Natural killer cell (primary cell): ENCODE measurements at regions not wholly inside any gene's neighbourhood (a gene's known extent, or its start where the extent isn't known, plus 50 kb on each side); places are given as distances from the start of the nearest gene placed in this dataset.

Source experiments
- ATAC-seq, 3 donors: fragments of 150-1000 bp in 2 of 3; fragments of 200-7000 bp in 1 of 3; cut with Tn5 transposase; 1 replicate in 1 of 3; 2 replicates in 2 of 3; pipeline ENCODE4 v1.10.0; 2021; ENCODE audit warnings: mild to moderate bottlenecking in 2 of 3, moderate library complexity in 2 of 3
- DNase-seq, 2 donors: peaks; one replicate each; pipeline versions ENCODE4 v3.0.0 to v3.0.0-alpha.2; 2013 to 2021; ENCODE audit warnings: mixed read lengths in 1 of 2
- H3K27ac ChIP-seq: one replicate; pipeline ENCODE4 v1.5.1; 2013; ENCODE audit warnings: mild to moderate bottlenecking, low read length
- H3K27me3 ChIP-seq: one replicate; pipeline ENCODE4 v1.6.1; 2013; ENCODE audit warnings: low read length; ENCODE audit not compliant: control insufficient read depth, insufficient read depth
- H3K36me3 ChIP-seq: one replicate; pipeline ENCODE4 v1.6.1; 2013; ENCODE audit warnings: low read length; ENCODE audit not compliant: control insufficient read depth, insufficient read depth
- H3K4me1 ChIP-seq: one replicate; pipeline ENCODE4 v1.6.1; 2013; ENCODE audit warnings: low read length; ENCODE audit not compliant: control insufficient read depth, insufficient read depth
- H3K4me3 ChIP-seq: one replicate; pipeline ENCODE4 v1.5.1; 2013; ENCODE audit warnings: low read length
- H3K9me3 ChIP-seq: one replicate; pipeline ENCODE4 v1.6.1; 2013; ENCODE audit warnings: low read length; ENCODE audit not compliant: control insufficient read depth, insufficient read depth
- H3K27ac Mint-ChIP-seq, 2 donors: one replicate each; pipeline ENCODE4 v1.8.0; 2022; ENCODE audit warnings: mild to moderate bottlenecking in 2 of 2, mixed read lengths in 2 of 2, moderate library complexity in 1 of 2
- H3K27me3 Mint-ChIP-seq, 2 donors: one replicate each; pipeline ENCODE4 v1.8.0; 2022; ENCODE audit warnings: low read depth in 2 of 2, mixed read lengths in 2 of 2
- H3K36me3 Mint-ChIP-seq: one replicate; pipeline ENCODE4 v1.8.0; 2022; ENCODE audit warnings: mixed read lengths
- H3K4me1 Mint-ChIP-seq, 2 donors: one replicate each; pipeline ENCODE4 v1.8.0; 2022; ENCODE audit warnings: mixed read lengths in 2 of 2
- H3K4me3 Mint-ChIP-seq: one replicate; pipeline ENCODE4 v1.8.0; 2022; ENCODE audit warnings: mild to moderate bottlenecking, moderate library complexity, mixed read lengths
- H3K9me3 Mint-ChIP-seq, 2 donors: one replicate each; pipeline ENCODE4 v1.8.0; 2022; ENCODE audit warnings: mixed read lengths in 2 of 2
- WGBS: methylation state at CpG from one replicate; pipeline ENCODE4 v1.1.7; 2013; ENCODE audit warnings: missing lambda C conversion rate; ENCODE audit not compliant: insufficient coverage; 5-methylcytosine and 5-hydroxymethylcytosine counted together
- intact Hi-C: fragments of 100-400 bp; cut with micrococcal nuclease; formaldehyde crosslinking; loops from one replicate; pipeline ENCODE4 v1.14.2; 2022
- TF ChIP-seq, protein P1 (sequence below): fragments of 200-600 bp; IDR thresholded peaks from one replicate; pipeline ENCODE4 v1.8.0; 2022; ENCODE audit warnings: antibody characterized with exemption

DNA sequence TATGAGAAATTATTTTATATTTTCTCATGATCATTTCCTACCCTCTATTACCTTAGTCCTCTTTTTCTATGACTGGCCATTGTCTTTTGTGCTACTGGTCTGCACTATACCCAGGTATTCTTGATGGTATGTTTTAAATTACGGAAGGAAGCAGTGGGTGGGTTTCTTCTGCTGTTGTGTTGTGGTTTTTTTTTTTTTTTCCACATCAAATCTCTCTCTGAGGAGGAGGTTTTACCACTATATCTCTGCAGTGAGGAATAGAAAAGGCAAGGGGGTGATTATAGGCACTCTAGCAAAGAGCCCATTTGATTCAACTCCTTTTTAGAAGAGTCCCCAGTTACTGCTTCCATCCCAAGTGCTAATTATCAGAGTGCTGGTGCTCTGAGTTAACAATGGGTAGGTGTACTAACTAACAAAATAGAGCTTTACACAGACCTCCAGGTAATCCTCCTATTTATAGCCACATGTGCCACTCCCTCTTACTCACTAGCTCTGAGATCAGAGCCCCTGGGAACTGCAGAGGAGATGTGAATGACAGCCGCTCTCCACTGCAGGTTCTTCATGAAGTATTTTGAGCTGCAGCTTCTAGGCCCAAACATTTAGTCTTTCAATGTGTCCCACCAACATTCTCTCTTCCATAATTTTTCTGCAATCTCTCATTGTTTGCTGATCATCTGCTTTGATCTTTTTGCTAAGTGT, 301.6 kb upstream of the GULP1 start:
- Mint-ChIP-seq H3K36me3 (no peaks in the 10 kb centered on the region), H3K4me3 (no peak overlapping the region), H3K27ac (no peak overlapping the region), H3K9me3 (peaks cover 3 to 6% of the 10 kb centered on the region in 2 donors), H3K4me1 (no peaks in the 10 kb centered on the region), H3K27me3 (no peaks in the 10 kb centered on the region)
- H3K9me3 ChIP-seq: no peaks in the 10 kb centered on the region
- TF ChIP-seq, protein P1, sequence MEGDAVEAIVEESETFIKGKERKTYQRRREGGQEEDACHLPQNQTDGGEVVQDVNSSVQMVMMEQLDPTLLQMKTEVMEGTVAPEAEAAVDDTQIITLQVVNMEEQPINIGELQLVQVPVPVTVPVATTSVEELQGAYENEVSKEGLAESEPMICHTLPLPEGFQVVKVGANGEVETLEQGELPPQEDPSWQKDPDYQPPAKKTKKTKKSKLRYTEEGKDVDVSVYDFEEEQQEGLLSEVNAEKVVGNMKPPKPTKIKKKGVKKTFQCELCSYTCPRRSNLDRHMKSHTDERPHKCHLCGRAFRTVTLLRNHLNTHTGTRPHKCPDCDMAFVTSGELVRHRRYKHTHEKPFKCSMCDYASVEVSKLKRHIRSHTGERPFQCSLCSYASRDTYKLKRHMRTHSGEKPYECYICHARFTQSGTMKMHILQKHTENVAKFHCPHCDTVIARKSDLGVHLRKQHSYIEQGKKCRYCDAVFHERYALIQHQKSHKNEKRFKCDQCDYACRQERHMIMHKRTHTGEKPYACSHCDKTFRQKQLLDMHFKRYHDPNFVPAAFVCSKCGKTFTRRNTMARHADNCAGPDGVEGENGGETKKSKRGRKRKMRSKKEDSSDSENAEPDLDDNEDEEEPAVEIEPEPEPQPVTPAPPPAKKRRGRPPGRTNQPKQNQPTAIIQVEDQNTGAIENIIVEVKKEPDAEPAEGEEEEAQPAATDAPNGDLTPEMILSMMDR: no peak
- peaks cover 3% of the 10 kb centered on the region for H3K4me1 ChIP-seq
- no peaks in the 10 kb centered on the region for H3K27me3 ChIP-seq
- no peak for ATAC-seq
- 59% methylated on average over 1 of the region's 2 CpGs for WGBS
- no peaks in the 10 kb centered on the region for H3K36me3 ChIP-seq
- intact Hi-C loops: no loop called here
- no peak overlapping the region for H3K27ac ChIP-seq
- H3K4me3 ChIP-seq: no peak overlapping the region
- DNase-seq: peak in 1 of 2 donors; percentile 3

DNA sequence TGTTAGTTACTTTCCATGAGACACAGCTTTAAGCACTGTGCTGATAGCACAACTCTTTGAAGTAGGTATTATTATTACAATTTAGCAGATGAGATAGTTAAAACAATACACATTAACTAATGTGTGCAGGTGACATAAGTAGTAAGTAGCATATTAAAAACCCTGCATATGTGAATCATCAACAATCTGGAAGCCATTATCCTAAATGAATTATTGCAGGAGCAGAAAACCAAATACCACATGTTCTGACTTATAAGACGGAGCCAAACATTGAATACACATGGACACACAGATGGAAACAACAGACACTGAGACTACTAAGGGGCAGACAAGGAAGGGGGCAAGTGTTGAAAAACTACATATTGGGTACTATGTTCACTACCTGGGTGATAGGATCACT, 300.3 kb upstream of the GULP1 start:
- no peak overlapping the region for H3K4me3 ChIP-seq
- DNase-seq (no peak), ATAC-seq (no peak)
- peaks cover 6 to 8% of the 10 kb centered on the region in 2 donors for H3K9me3 Mint-ChIP-seq
- peaks cover 3% of the 10 kb centered on the region for H3K4me1 ChIP-seq
- H3K4me3 Mint-ChIP-seq: no peak overlapping the region
- H3K27me3 Mint-ChIP-seq: no peaks in the 10 kb centered on the region
- 33% methylated on average over 1 of the region's 1 CpG for WGBS
- TF ChIP-seq, protein P1: no peak
- H3K36me3 Mint-ChIP-seq: no peaks in the 10 kb centered on the region
- no peaks in the 10 kb centered on the region for H3K4me1 Mint-ChIP-seq
- no peaks in the 10 kb centered on the region for H3K27me3 ChIP-seq
- no peak overlapping the region for H3K27ac Mint-ChIP-seq
- H3K36me3 ChIP-seq: no peaks in the 10 kb centered on the region
- H3K9me3 ChIP-seq: no peaks in the 10 kb centered on the region
- no peak overlapping the region for H3K27ac ChIP-seq
- intact Hi-C loops: no loop called here

DNA sequence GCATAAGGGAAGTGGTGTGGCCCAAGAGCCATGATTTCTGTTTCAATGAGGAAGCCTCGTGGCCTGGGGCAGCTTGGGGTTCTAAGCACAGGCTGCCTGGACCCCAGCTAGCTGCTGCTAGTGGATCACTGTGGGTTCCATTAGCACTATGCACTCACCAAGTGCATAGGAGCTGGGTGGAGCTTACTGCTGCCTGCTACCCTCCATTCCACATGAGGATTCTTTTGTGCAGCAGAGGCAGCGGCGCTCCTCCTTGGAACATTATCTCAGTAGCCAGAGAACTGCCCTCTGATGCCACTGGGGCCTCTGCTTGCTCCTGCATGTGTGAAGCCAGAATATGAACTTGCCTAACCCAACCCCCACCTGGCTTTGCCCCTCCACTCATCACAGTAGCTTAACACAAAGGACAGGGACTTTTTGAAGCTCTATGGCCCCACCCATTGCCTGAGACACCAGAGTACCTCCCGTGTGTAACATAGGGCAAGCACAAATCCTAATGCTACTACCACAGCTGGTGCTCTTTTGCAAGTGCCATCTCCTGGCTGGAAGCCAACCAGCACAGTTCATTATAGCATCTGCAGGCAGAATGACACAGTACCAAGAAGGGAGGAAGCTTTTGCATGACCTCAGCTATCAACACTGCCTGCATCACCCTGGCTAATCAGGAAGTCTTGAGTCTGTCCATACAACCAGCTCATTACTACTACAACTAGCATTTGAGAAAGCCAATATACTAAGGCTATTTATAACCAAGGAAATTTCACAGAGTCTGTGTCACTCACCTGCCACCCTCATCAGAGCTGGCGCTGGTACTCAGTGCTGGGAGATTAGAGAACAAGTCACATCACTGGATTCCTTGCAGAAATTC, 297.0 kb upstream of the GULP1 start:
- intact Hi-C loops: no loop called here
- Mint-ChIP-seq H3K36me3 (no peaks in the 10 kb centered on the region), H3K9me3 (peaks cover 12 to 14% of the 10 kb centered on the region in 2 donors), H3K27ac (no peak overlapping the region), H3K27me3 (no peaks in the 10 kb centered on the region), H3K4me3 (no peak overlapping the region), H3K4me1 (no peaks in the 10 kb centered on the region)
- Histone ChIP-seq H3K27me3 (no peaks in the 10 kb centered on the region), H3K4me1 (no peaks in the 10 kb centered on the region), H3K27ac (no peak overlapping the region), H3K4me3 (no peak overlapping the region), H3K36me3 (no peaks in the 10 kb centered on the region), H3K9me3 (no peaks in the 10 kb centered on the region)
- TF ChIP-seq, protein P1: no peak
- 57% methylated on average over 5 of the region's 5 CpGs for WGBS
- ATAC-seq: no peak
- DNase-seq: peak in 1 of 2 donors; percentile 13
